SK-N-SH treated with all-trans-retinoic acid at 6 μM for 48 hours (cell line): ENCODE measurements at regions not wholly inside any gene's neighbourhood (a gene's known extent, or its start where the extent isn't known, plus 50 kb on each side); places are given as distances from the start of the nearest gene placed in this dataset.

Experiments used
- GLIS3 ChIP-seq: fragments of 250-450 bp; sonication (Bioruptor Pico); IDR thresholded peaks from 2 replicates; pipeline ENCODE4 v1.5.0; 2020; ENCODE audit warnings: mild to moderate bottlenecking, moderate library complexity
- ZFP30 ChIP-seq: fragments of 450-650 bp; formaldehyde crosslinking; IDR thresholded peaks from 2 replicates; pipeline ENCODE4 v1.5.0; 2022; ENCODE audit warnings: mild to moderate bottlenecking, moderate library complexity

DNA sequence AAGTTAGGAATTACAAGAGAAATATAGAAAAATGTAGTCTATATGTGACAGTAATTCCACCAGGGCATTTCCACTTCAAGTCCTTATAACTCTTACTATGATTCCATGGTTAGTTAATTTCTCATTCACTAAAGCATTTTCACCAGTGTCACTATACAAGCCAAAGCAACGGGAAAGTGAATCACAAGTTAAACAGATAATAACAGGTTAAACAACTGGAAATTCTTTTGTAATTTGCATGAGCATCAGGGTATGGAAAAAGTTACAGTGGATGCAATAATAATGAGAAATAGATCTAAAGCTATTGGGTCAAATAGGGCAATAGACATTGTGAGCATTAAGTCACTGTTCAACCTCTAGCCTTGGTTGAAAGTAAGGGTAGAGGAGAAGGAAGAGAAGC lies 88.9 kb upstream of the ST6GAL2 start:
- no peak for TF ChIP-seq GLIS3 (CRISPR knock-in tag)
- no peak for TF ChIP-seq ZFP30
